Activated CD4-positive, alpha-beta T cell treated with anti-CD3 and anti-CD28 coated beads, Interleukin-2, amount 50 U/mL, for 24 hours (primary cell): ENCODE measurements at regions not wholly inside any gene's neighbourhood (a gene's known extent, or its start where the extent isn't known, plus 50 kb on each side); places are given as distances from the start of the nearest gene placed in this dataset.

Experiments used
- DNase-seq, 2 donors: peaks; one replicate each; pipeline ENCODE4 v3.0.0-alpha.2; 2020; ENCODE audit warnings: low read depth in 1 of 2, low spot score in 1 of 2

GRCh38 chr10:2951235-2951835 lies 116.0 kb upstream of the PFKP start:
- DNase-seq, result no peak

GRCh38 chr10:2950546-2950945 lies 116.8 kb upstream of the PFKP start:
- no peak for DNase-seq

- DNase-seq, result peak; percentile 15 to 51
Measured at GRCh38 chr10:2949948-2950354, 117.4 kb upstream of the PFKP start.

GRCh38 chr10:2949221-2949947 lies 118.0 kb upstream of the PFKP start:
- DNase-seq, result no peak

GRCh38 chr10:2948127-2948854 lies 119.1 kb upstream of the PFKP start:
- peak in 1 of 2 donors; percentile 25 for DNase-seq

- no peak for DNase-seq
Measured at GRCh38 chr10:2944788-2945187, 122.6 kb upstream of the PFKP start.

- DNase-seq, result no peak
Measured at GRCh38 chr10:2943932-2944614, 123.3 kb upstream of the PFKP start.

- no peak for DNase-seq
Measured at GRCh38 chr10:2942938-2943337, 124.4 kb upstream of the PFKP start.

- DNase-seq, result no peak
Measured at GRCh38 chr10:2938869-2939268, 128.5 kb upstream of the PFKP start.

GRCh38 chr10:2936816-2937215 lies 130.5 kb upstream of the PFKP start:
- no peak for DNase-seq

- no peak for DNase-seq
Measured at GRCh38 chr10:2935647-2936386, 131.5 kb upstream of the PFKP start.

- DNase-seq, result no peak
Measured at GRCh38 chr10:2933924-2934323, 133.4 kb upstream of the PFKP start.

- DNase-seq, result no peak
Measured at GRCh38 chr10:2933519-2933918, 133.8 kb upstream of the PFKP start.

- DNase-seq, result no peak
Measured at GRCh38 chr10:2933071-2933470, 134.3 kb upstream of the PFKP start.

GRCh38 chr10:2929480-2930258 lies 137.7 kb upstream of the PFKP start:
- DNase-seq, result no peak

GRCh38 chr10:2927958-2928840 lies 139.1 kb upstream of the PFKP start:
- DNase-seq, result peak; percentile 37 to 59

- DNase-seq, result no peak
Measured at GRCh38 chr10:2926918-2927660, 140.3 kb upstream of the PFKP start.

GRCh38 chr10:2925631-2926030 lies 141.7 kb upstream of the PFKP start:
- DNase-seq, result no peak

GRCh38 chr10:2924431-2924830 lies 142.9 kb upstream of the PFKP start:
- DNase-seq, result no peak
